OCI-LY1 (cell line): ENCODE measurements at regions not wholly inside any gene's neighbourhood (a gene's known extent, or its start where the extent isn't known, plus 50 kb on each side); places are given as distances from the start of the nearest gene placed in this dataset.
"Not testable (repeated sequence)": the region's sequence is repeated elsewhere in the genome, so short reads cannot be mapped to it uniquely, and the experiment has no call there.

Experiments used
- H2AFZ ChIP-seq: fragments of 200-600 bp; sonication (generic), shearing (Covaris generic); 2 replicates; pipeline ENCODE4 v1.6.0; 2014; ENCODE audit warnings: antibody characterized with exemption, mild to moderate bottlenecking, low read length
- H3F3A ChIP-seq: fragments of 200-600 bp; sonication (generic), shearing (Covaris generic); 2 replicates; pipeline ENCODE4 v1.6.0; 2014; ENCODE audit warnings: mild to moderate bottlenecking, antibody characterized with exemption, low read length, moderate library complexity; ENCODE audit not compliant: insufficient read depth
- H3K27ac ChIP-seq: fragments of 200-600 bp; sonication (generic); 2 replicates; pipeline ENCODE4 v1.5.1; 2014; ENCODE audit warnings: low read length, mixed run types, mild to moderate bottlenecking, low read depth; ENCODE audit not compliant: poor library complexity, severe bottlenecking
- H3K27me3 ChIP-seq: fragments of 200-600 bp; sonication (generic); 2 replicates; pipeline ENCODE4 v1.6.0; 2014; ENCODE audit warnings: antibody characterized with exemption, mild to moderate bottlenecking, low read length, moderate library complexity; ENCODE audit not compliant: insufficient read depth
- H3K36me3 ChIP-seq: fragments of 200-600 bp; sonication (generic); 2 replicates; pipeline ENCODE4 v1.6.1; 2014; ENCODE audit warnings: mild to moderate bottlenecking, antibody characterized with exemption, low read length, moderate library complexity, mixed read lengths; ENCODE audit not compliant: insufficient read depth
- H3K4me1 ChIP-seq: fragments of 200-600 bp; sonication (generic); 2 replicates; pipeline ENCODE4 v1.5.1; 2014; ENCODE audit warnings: mild to moderate bottlenecking, low read length, moderate library complexity; ENCODE audit not compliant: insufficient read depth, severe bottlenecking
- H3K4me2 ChIP-seq: fragments of 200-600 bp; sonication (generic), shearing (Covaris generic); 2 replicates; pipeline ENCODE4 v1.6.1; 2014; ENCODE audit warnings: low read length
- H3K4me3 ChIP-seq: fragments of 200-600 bp; sonication (generic); 2 replicates; pipeline ENCODE4 v1.5.1; 2014; ENCODE audit warnings: low read length, low read depth, mild to moderate bottlenecking, mixed read lengths; ENCODE audit not compliant: poor library complexity, severe bottlenecking
- H3K79me2 ChIP-seq: fragments of 200-600 bp; shearing (Covaris generic); 2 replicates; pipeline ENCODE4 v1.6.1; 2016; ENCODE audit warnings: mixed run types, low read length, mixed read lengths; ENCODE audit not compliant: insufficient read depth
- H3K9ac ChIP-seq: fragments of 200-600 bp; sonication (generic), shearing (Covaris generic); 2 replicates; pipeline ENCODE4 v1.6.1; 2014; ENCODE audit warnings: mild to moderate bottlenecking, low read length, mixed read lengths
- H3K9me2 ChIP-seq: fragments of 200-600 bp; sonication (generic), shearing (Covaris generic); 2 replicates; pipeline ENCODE4 v1.6.1; 2014; ENCODE audit warnings: low read depth, mild to moderate bottlenecking, low read length, mixed read lengths
- H3K9me3 ChIP-seq: fragments of 200-600 bp; shearing (Covaris generic); 2 replicates; pipeline ENCODE4 v1.6.1; 2014; ENCODE audit warnings: low read length, mixed read lengths
- H4K20me1 ChIP-seq: fragments of 200-600 bp; sonication (generic), shearing (Covaris generic); 2 replicates; pipeline ENCODE4 v1.6.0; 2016; ENCODE audit warnings: mild to moderate bottlenecking, low read length; ENCODE audit not compliant: insufficient read depth
- CTCF ChIP-seq: fragments of 200-600 bp; sonication (generic), shearing (Covaris generic); IDR thresholded peaks from 2 replicates; pipeline ENCODE4 v1.5.1; 2017; ENCODE audit warnings: mild to moderate bottlenecking, antibody characterized with exemption, low read length, moderate library complexity, mixed read lengths
- EZH2 ChIP-seq: fragments of 200-600 bp; sonication (generic), shearing (Covaris generic); IDR thresholded peaks from 2 replicates; pipeline ENCODE4 v1.8.0; 2017; ENCODE audit warnings: borderline replicate concordance, mixed run types, mild to moderate bottlenecking, antibody characterized with exemption, low read length, moderate library complexity, mixed read lengths

GRCh38 chr3:143175940-143176894 lies 56.6 kb downstream of the CHST2 start:
- H2AFZ ChIP-seq, H3K9me2 ChIP-seq, H3K36me3 ChIP-seq, H3K9me3 ChIP-seq, H3F3A ChIP-seq, H3K9ac ChIP-seq, H3K27ac ChIP-seq, H4K20me1 ChIP-seq, H3K4me3 ChIP-seq, H3K4me2 ChIP-seq, H3K79me2 ChIP-seq, H3K27me3 ChIP-seq: not testable (repeated sequence)
- peaks cover 16% of the 10 kb centered on the region for H3K4me1 ChIP-seq

- not testable (repeated sequence) for H3K4me2 ChIP-seq, H3K9me3 ChIP-seq, H3K79me2 ChIP-seq, H3K4me1 ChIP-seq, H3K9me2 ChIP-seq, H3K4me3 ChIP-seq, H4K20me1 ChIP-seq, H3K36me3 ChIP-seq, H3K27me3 ChIP-seq, H3K27ac ChIP-seq, H3F3A ChIP-seq, H2AFZ ChIP-seq, H3K9ac ChIP-seq
Observed at GRCh38 chr3:143177965-143178364, 58.4 kb downstream of the CHST2 start.

- not testable (repeated sequence) for H4K20me1 ChIP-seq, H3K4me3 ChIP-seq, H3K4me1 ChIP-seq, H2AFZ ChIP-seq, H3K9ac ChIP-seq, H3K9me2 ChIP-seq, H3F3A ChIP-seq, H3K27me3 ChIP-seq, H3K4me2 ChIP-seq, H3K36me3 ChIP-seq, H3K27ac ChIP-seq, H3K9me3 ChIP-seq, H3K79me2 ChIP-seq
Observed at GRCh38 chr3:143178775-143179548, 59.4 kb downstream of the CHST2 start.

GRCh38 chr3:143179603-143180002 lies 60.0 kb downstream of the CHST2 start:
- Histone ChIP-seq H3K79me2 (no peaks in the 10 kb centered on the region), H3K36me3 (no peaks in the 10 kb centered on the region), H2AFZ (no peak overlapping the region), H4K20me1 (no peaks in the 10 kb centered on the region), H3K9ac (no peak overlapping the region), H3K9me3 (no peaks in the 10 kb centered on the region), H3K27ac (no peak overlapping the region), H3K27me3 (no peaks in the 10 kb centered on the region), H3K4me2 (no peak overlapping the region), H3F3A (no peaks in the 10 kb centered on the region), H3K4me1 (no peaks in the 10 kb centered on the region), H3K4me3 (no peak overlapping the region), H3K9me2 (no peaks in the 10 kb centered on the region)
- TF ChIP-seq CTCF (no peak), EZH2 (no peak)

- not testable (repeated sequence) for H4K20me1 ChIP-seq, H3K4me1 ChIP-seq, H3K27me3 ChIP-seq, H3K9me3 ChIP-seq, H3K4me3 ChIP-seq, H3F3A ChIP-seq, H3K4me2 ChIP-seq, H3K36me3 ChIP-seq, H3K9me2 ChIP-seq, H3K27ac ChIP-seq, H2AFZ ChIP-seq, H3K9ac ChIP-seq, H3K79me2 ChIP-seq
Observed at GRCh38 chr3:143180860-143181259, 61.3 kb downstream of the CHST2 start.

- H3K4me3 ChIP-seq, H3K9me2 ChIP-seq, H3K79me2 ChIP-seq, H3K4me2 ChIP-seq, H3K4me1 ChIP-seq, H4K20me1 ChIP-seq, H3K27ac ChIP-seq, H3K9me3 ChIP-seq, H2AFZ ChIP-seq, H3K36me3 ChIP-seq, H3K27me3 ChIP-seq, H3K9ac ChIP-seq, H3F3A ChIP-seq: not testable (repeated sequence)
Observed at GRCh38 chr3:143181977-143182376, 62.4 kb downstream of the CHST2 start.
